ENCODE measurements at regions not wholly inside any gene's neighbourhood (a gene's known extent, or its start where the extent isn't known, plus 50 kb on each side); places are given as distances from the start of the nearest gene placed in this dataset.

GRCh38 chr10:62463364-62463763 lies 89.2 kb downstream of the ZNF365 start:
- Histone ChIP-seq H3K4me3 (no peak overlapping the region), H3K4me1 (no peaks in the 10 kb centered on the region), H3K9me3 (peaks cover 0 to 20% of the 10 kb centered on the region in 2 donors), H3K27me3 (no peaks in the 10 kb centered on the region), H3K27ac (no peak overlapping the region), H3K36me3 (no peaks in the 10 kb centered on the region)
- intact Hi-C loops (cut with DNase I) = no loop called here
- TF ChIP-seq CTCF (IDR thresholded peaks at IDR 0.05) = no peak
- no peak for ATAC-seq
- DNase-seq = no peak

- H3K9me3 ChIP-seq = peaks cover 0 to 20% of the 10 kb centered on the region in 2 donors
- no peaks in the 10 kb centered on the region for H3K27me3 ChIP-seq
- no peak for TF ChIP-seq CTCF (IDR thresholded peaks at IDR 0.05)
- H3K4me3 ChIP-seq = no peak overlapping the region
- no peaks in the 10 kb centered on the region for H3K4me1 ChIP-seq
- no peaks in the 10 kb centered on the region for H3K36me3 ChIP-seq
- no peak overlapping the region for H3K27ac ChIP-seq
- intact Hi-C loops (cut with DNase I) = no loop called here
- ATAC-seq = no peak
- no peak for DNase-seq
Observed at GRCh38 chr10:62464308-62464707, 90.1 kb downstream of the ZNF365 start.

GRCh38 chr10:62466590-62466989 lies 92.4 kb downstream of the ZNF365 start:
- H3K9me3 ChIP-seq = peaks cover 0 to 20% of the 10 kb centered on the region in 2 donors
- ATAC-seq = no peak

GRCh38 chr10:62467527-62467926 lies 93.4 kb downstream of the ZNF365 start:
- no peak overlapping the region for H3K27ac ChIP-seq
- no peaks in the 10 kb centered on the region for H3K27me3 ChIP-seq
- no peak for TF ChIP-seq CTCF (IDR thresholded peaks at IDR 0.05)
- H3K4me1 ChIP-seq = no peaks in the 10 kb centered on the region
- H3K4me3 ChIP-seq = no peak overlapping the region
- H3K9me3 ChIP-seq = peaks cover 0 to 20% of the 10 kb centered on the region in 2 donors
- DNase-seq (no peak), ATAC-seq (no peak)
- H3K36me3 ChIP-seq = no peaks in the 10 kb centered on the region
- intact Hi-C loops (cut with DNase I) = no loop called here

More at GRCh38 chr10:62466590-62466989, 92.4 kb downstream of the ZNF365 start:
- H3K27me3 ChIP-seq = no peaks in the 10 kb centered on the region
- no peak overlapping the region for H3K27ac ChIP-seq
- intact Hi-C loops (cut with DNase I) = no loop called here
- DNase-seq = no peak
- H3K36me3 ChIP-seq = no peaks in the 10 kb centered on the region
- no peak overlapping the region for H3K4me3 ChIP-seq
- no peak for TF ChIP-seq CTCF (IDR thresholded peaks at IDR 0.05)
- H3K4me1 ChIP-seq = no peaks in the 10 kb centered on the region

- Histone ChIP-seq H3K27ac (no peak overlapping the region), H3K4me1 (no peaks in the 10 kb centered on the region), H3K4me3 (no peak overlapping the region), H3K36me3 (no peaks in the 10 kb centered on the region), H3K9me3 (no peaks in the 10 kb centered on the region), H3K27me3 (no peaks in the 10 kb centered on the region)
- intact Hi-C loops (cut with DNase I) = no loop called here
- no peak for DNase-seq
- no peak for ATAC-seq
- TF ChIP-seq CTCF (IDR thresholded peaks at IDR 0.05) = no peak
Observed at GRCh38 chr10:62471711-62472110, 97.5 kb downstream of the ZNF365 start.
